Gastroesophageal sphincter (tissue), 4 donors: ENCODE measurements at regions not wholly inside any gene's neighbourhood (a gene's known extent, or its start where the extent isn't known, plus 50 kb on each side); places are given as distances from the start of the nearest gene placed in this dataset.

ENCODE experiments used
- ATAC-seq: fragments of 150-250 bp; one replicate; pipeline ENCODE4 v1.9.1; 2016; ENCODE audit warnings: mild to moderate bottlenecking, moderate library complexity
- H3K27ac ChIP-seq, 4 donors: fragments of 200-600 bp; sonication (generic) in 3 of 4; 1 replicate in 3 of 4; 2 replicates in 1 of 4; pipeline ENCODE4 v1.5.1; 2016 to 2019
- H3K27me3 ChIP-seq: fragments of 200-600 bp; sonication (generic); one replicate; pipeline ENCODE4 v1.5.1; 2019
- H3K36me3 ChIP-seq, 2 donors: fragments of 200-600 bp; sonication (generic); one replicate each; pipeline ENCODE4 v1.5.1; 2019; ENCODE audit warnings: control low read depth in 1 of 2
- H3K4me1 ChIP-seq, 3 donors: fragments of 200-600 bp; sonication (generic); 1 replicate in 2 of 3; 2 replicates in 1 of 3; pipeline ENCODE4 v1.5.1; 2016 to 2019; ENCODE audit warnings: control low read depth in 2 of 3
- H3K4me3 ChIP-seq, 2 donors: fragments of 200-600 bp; sonication (generic); one replicate each; pipeline ENCODE4 v1.5.1; 2019; ENCODE audit warnings: mild to moderate bottlenecking in 1 of 2, moderate library complexity in 1 of 2
- H3K9me3 ChIP-seq, 3 donors: fragments of 200-600 bp; sonication (generic); one replicate each; pipeline ENCODE4 v1.5.1; 2017 to 2019; ENCODE audit warnings: control low read depth in 2 of 3
- CTCF ChIP-seq, 4 experiments: fragments of 200-600 bp in 2 of 4; fragments of 450-650 bp in 2 of 4; sonication (generic) in 1 of 4; IDR thresholded peaks; one replicate each; pipeline ENCODE4 v1.5.1; 2017 to 2019; ENCODE audit warnings: antibody characterized with exemption in 4 of 4, mild to moderate bottlenecking in 2 of 4, moderate library complexity in 2 of 4
- EP300 ChIP-seq: sonication (generic); formaldehyde crosslinking; IDR thresholded peaks from one replicate; pipeline ENCODE4 v1.6.1; 2017; ENCODE audit warnings: antibody characterized with exemption, mild to moderate bottlenecking
- POLR2A ChIP-seq, 2 donors: fragments of 450-650 bp; IDR thresholded peaks; one replicate each; pipeline ENCODE4 v1.6.1; 2017; ENCODE audit warnings: antibody characterized with exemption in 2 of 2, mild to moderate bottlenecking in 2 of 2, moderate library complexity in 1 of 2
- POLR2AphosphoS5 ChIP-seq: sonication (generic); formaldehyde crosslinking; IDR thresholded peaks from one replicate; pipeline ENCODE4 v1.6.1; 2017; ENCODE audit warnings: antibody characterized with exemption
- WGBS, 2 donors: methylation state at CpG; one replicate each; pipeline ENCODE4 v1.1.5; 2018; ENCODE audit warnings: low coverage in 1 of 2; 5-methylcytosine and 5-hydroxymethylcytosine counted together

- 69% methylated on average over 2 of the region's 3 CpGs; no CpG with 5 or more reads in 1 of the 2 donors for WGBS, 2 donors
- H3K27ac ChIP-seq, result no peak overlapping the region
- TF ChIP-seq POLR2A (IDR thresholded peaks at IDR 0.05) (no peak), POLR2AphosphoS5 (no peak), EP300 (no peak), CTCF (IDR thresholded peaks at IDR 0.05) (no peak)
- H3K36me3 ChIP-seq, result no peaks in the 10 kb centered on the region
- H3K9me3 ChIP-seq, result no peaks in the 10 kb centered on the region
- ATAC-seq, result no peak
- H3K4me1 ChIP-seq, result peaks cover 0 to 41% (median 0%) of the 10 kb centered on the region in 3 donors
- no peak overlapping the region for H3K4me3 ChIP-seq
- H3K27me3 ChIP-seq, result no peaks in the 10 kb centered on the region
Observed at GRCh38 chr10:29918623-29919400, 140.6 kb downstream of the JCAD start.

GRCh38 chr10:29917311-29917710 lies 142.1 kb downstream of the JCAD start:
- ATAC-seq, result no peak
- no peak for TF ChIP-seq POLR2A (IDR thresholded peaks at IDR 0.05)
- TF ChIP-seq CTCF (IDR thresholded peaks at IDR 0.05), result no peak
- TF ChIP-seq EP300, result no peak
- no peak for TF ChIP-seq POLR2AphosphoS5
- WGBS, 2 donors, result 69 to 90% methylated on average over 1 to 4 of the region's 4 CpGs

GRCh38 chr10:29916669-29917068 lies 142.7 kb downstream of the JCAD start:
- no peaks in the 10 kb centered on the region for H3K9me3 ChIP-seq
- no peaks in the 10 kb centered on the region for H3K27me3 ChIP-seq
- no peak overlapping the region for H3K27ac ChIP-seq
- ATAC-seq, result no peak
- H3K4me1 ChIP-seq, result peaks cover 0 to 26% (median 0%) of the 10 kb centered on the region in 3 donors
- TF ChIP-seq POLR2AphosphoS5, result no peak
- no peak for TF ChIP-seq CTCF (IDR thresholded peaks at IDR 0.05)
- TF ChIP-seq POLR2A (IDR thresholded peaks at IDR 0.05), result no peak
- no peak for TF ChIP-seq EP300
- 96 to 100% methylated on average over 1 to 4 of the region's 4 CpGs for WGBS, 2 donors
- no peaks in the 10 kb centered on the region for H3K36me3 ChIP-seq
- H3K4me3 ChIP-seq, result no peak overlapping the region

More at GRCh38 chr10:29917311-29917710, 142.1 kb downstream of the JCAD start:
- no peaks in the 10 kb centered on the region for H3K36me3 ChIP-seq
- no peak overlapping the region for H3K27ac ChIP-seq
- H3K9me3 ChIP-seq, result no peaks in the 10 kb centered on the region
- no peak overlapping the region for H3K4me3 ChIP-seq
- peaks cover 0 to 28% (median 0%) of the 10 kb centered on the region in 3 donors for H3K4me1 ChIP-seq
- no peaks in the 10 kb centered on the region for H3K27me3 ChIP-seq

GRCh38 chr10:29914986-29915785 lies 144.2 kb downstream of the JCAD start:
- TF ChIP-seq EP300 (no peak), POLR2AphosphoS5 (no peak), POLR2A (IDR thresholded peaks at IDR 0.05) (no peak), CTCF (IDR thresholded peaks at IDR 0.05) (no peak)
- H3K27ac ChIP-seq, result peak overlapping the region in 3 of 4 donors; percentile 7 to 54 (median 18)
- peaks cover 0 to 14% (median 0%) of the 10 kb centered on the region in 3 donors for H3K4me1 ChIP-seq
- ATAC-seq, result no peak
- H3K36me3 ChIP-seq, result no peaks in the 10 kb centered on the region
- H3K4me3 ChIP-seq, result no peak overlapping the region
- 39 to 53% methylated on average over 2 to 3 of the region's 3 CpGs for WGBS, 2 donors
- no peaks in the 10 kb centered on the region for H3K27me3 ChIP-seq
- no peaks in the 10 kb centered on the region for H3K9me3 ChIP-seq
